Stimulated activated CD8-positive, alpha-beta memory T cell treated with anti-CD3 and anti-CD28 coated beads, Interleukin-4, amount 100 ng/mL, for 48 hours (primary cell): ENCODE measurements at regions not wholly inside any gene's neighbourhood (a gene's known extent, or its start where the extent isn't known, plus 50 kb on each side); places are given as distances from the start of the nearest gene placed in this dataset.

Source experiments
- DNase-seq: peaks from one replicate; pipeline ENCODE4 v3.0.0-alpha.2; 2020

GRCh38 chr5:96282020-96282419 is 151.0 kb downstream of the PCSK1 start:
- no peak for DNase-seq

DNA sequence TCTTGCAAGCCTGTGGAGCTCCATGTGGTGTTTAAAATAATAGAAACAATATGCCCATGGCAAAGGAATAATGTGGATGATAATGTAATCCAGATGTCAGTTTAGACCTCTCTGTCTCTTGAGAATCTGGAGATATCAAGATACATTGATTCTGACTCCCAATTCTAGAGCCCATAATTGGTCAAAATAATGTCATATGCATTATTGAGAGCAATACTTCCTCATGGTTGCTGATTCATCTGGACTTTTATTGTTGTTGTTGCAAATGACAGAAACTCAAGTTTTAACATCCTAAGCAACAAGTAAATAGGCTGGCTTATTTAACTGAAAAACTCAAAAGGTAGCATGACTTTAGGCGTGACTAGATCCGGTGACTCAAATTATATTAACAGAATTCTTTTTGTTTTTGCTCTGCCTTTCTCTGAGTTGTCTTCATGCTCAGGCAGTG is 152.1 kb downstream of the PCSK1 start:
- no peak for DNase-seq

DNA sequence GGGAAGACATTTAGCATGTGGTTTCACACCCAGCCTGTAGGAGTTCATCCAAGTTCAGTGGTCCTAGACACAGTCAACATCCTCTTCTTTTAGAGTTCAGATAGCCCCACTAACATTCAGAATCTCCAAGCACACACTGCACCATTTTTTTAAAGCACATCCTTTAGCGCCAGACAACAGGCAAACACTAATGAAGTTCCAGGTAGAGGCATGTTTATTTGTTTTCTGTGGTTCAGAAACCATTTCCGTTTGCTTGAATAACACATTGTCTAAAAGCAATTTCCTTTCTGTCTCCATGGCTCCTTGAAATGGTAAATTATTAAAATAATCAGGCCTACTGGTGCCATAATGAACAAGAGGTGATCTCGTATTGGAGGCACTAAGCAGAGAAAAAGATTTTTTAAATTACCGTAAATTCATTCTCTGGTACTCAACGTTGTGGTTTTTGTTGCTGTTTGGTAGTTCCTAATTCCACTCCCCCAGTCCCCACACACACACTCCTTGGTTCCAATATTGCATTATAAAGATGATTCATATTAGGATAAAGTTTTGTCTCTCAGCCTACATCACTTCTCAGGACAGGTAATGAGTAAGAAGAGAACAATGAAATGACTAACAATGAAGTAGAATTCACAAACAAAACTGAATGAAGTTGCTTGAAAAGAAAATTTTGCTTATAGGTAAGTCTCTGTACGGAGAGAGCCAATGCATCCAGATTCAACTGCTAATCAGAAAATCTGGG is 153.1 kb downstream of the PCSK1 start:
- no peak for DNase-seq

DNA sequence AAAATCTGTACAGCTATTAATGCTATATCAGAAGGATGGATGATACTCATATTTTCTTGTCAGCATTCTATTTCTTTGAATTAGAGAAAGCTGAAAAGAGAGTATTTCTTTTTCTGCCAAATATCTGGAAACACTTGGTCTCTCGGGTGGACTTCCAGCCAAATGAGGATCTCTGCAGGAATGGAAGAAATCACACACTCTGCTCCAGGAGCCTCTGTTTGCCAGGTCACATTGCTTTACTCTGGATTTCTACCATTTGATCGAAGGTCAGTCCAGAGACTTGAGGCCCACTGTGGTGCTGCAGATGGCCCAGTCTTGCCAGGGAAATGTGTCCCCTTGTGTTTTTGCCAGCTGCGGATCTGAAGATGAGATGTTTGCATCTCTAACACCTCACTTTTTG is 154.1 kb downstream of the PCSK1 start:
- no peak for DNase-seq

GRCh38 chr5:96275051-96275450 is 158.0 kb downstream of the PCSK1 start:
- DNase-seq = no peak

- DNase-seq = no peak
These were observed 167.6 kb downstream of the PCSK1 start for GRCh38 chr5:96265487-96265886.

- no peak for DNase-seq
These were observed 169.0 kb downstream of the PCSK1 start for GRCh38 chr5:96264047-96264446.

- no peak for DNase-seq
These were observed 170.9 kb downstream of the PCSK1 start for GRCh38 chr5:96262105-96262504.

- no peak for DNase-seq
These were observed 173.0 kb downstream of the PCSK1 start for GRCh38 chr5:96260009-96260408.

DNA sequence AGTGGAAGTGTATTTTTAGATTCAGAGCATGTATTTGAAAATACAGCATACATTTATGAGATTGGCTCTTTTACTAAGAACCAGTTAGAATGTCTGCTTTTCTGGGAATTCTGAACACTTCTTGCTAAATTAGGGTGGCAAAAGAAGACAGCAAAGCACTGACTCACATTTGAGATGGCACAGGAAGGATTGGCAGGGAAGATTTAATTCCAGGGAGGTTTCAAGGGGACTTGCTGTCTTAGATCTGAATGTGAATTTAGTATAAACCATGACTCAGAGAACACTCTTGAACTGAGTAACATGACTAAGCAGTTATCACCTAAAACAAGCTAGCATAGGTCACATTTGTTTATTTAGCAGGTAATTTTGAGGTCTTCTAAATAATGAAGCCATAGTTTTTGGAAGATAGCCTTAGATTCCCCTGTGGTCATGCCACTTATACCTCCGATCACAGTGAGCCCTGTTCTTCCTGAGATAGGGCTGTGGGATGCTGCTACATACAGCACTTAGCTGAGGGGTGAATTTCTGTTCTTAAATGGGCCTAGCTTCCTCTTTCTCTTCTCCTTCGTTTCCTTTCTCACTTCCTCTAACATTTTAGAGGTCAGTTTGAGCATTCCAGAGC is 173.8 kb downstream of the PCSK1 start:
- no peak for DNase-seq

DNA sequence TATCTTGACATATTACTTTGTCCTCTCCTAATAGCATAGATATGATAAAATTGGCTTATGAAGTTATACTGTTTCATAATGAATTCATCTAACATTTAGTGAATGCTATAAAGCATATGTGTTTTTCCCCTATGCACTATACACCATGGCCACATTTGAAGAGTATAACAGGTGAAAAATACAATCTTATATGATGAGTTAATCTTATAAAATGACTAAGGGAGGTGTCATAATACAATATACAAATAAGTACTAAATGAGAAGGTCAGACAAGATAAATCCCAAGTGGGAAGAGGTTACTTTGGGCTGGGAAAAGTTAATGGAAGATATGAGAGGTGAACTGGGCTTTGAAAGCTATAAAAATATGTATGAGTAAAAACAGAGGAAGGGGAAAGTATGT is 174.4 kb downstream of the PCSK1 start:
- DNase-seq = no peak

DNA sequence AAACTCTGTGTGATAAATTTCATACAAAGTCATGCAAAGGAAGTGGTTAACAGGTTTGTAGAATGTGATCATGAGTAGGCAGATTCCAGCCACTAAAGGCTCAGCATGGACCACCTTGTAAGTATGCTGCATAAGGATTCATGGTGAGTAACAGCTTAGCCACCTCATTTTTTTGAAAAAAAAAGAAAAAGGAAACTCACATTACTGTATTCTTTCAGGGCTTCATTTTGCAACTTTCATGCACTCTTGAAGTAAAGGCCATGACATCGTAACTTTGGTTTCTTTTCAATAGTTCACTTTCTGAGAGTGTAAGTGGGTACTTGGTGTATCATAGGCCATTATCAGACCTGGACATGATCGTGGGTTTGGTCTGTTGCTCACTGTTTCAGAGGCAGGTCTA is 175.1 kb downstream of the PCSK1 start:
- no peak for DNase-seq

DNA sequence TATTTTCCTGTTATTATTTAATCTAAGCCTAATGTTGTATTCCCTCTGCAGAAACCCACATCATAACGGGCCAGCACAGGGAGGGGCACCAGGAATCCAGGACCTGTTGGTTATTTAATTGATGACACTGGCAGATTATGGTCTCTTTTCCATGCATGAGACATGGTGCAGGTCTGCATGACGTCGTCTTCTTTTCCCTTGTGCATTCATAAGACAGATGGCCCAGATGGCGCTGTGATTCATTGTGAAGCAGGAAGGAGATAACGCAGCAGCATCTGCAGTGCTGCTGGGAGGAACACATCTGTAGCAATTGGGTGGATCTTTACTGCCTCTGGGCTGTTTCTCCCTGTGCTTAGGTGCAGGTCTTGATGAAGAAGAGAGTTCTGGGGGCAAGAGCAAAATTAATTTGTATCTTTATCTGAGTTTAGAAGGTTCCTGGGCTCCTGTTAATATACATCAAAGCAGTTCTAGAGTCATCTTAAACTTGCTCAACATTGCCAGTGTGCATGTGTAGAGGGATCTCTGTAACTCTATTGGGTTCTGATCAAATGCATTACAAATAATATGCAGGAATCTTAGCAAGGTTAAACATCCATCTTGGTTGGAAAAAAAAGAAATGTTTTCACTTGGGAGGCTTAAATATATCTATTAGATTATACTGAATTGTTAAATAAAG is 176.1 kb downstream of the PCSK1 start:
- DNase-seq = no peak

- DNase-seq = no peak
These were observed 177.9 kb downstream of the PCSK1 start for GRCh38 chr5:96254980-96255691.

GRCh38 chr5:96253140-96253539 is 179.9 kb downstream of the PCSK1 start:
- DNase-seq = no peak

GRCh38 chr5:96252596-96252995 is 180.5 kb downstream of the PCSK1 start:
- DNase-seq = no peak

- DNase-seq = no peak
These were observed 182.3 kb downstream of the PCSK1 start for GRCh38 chr5:96250782-96251181.

DNA sequence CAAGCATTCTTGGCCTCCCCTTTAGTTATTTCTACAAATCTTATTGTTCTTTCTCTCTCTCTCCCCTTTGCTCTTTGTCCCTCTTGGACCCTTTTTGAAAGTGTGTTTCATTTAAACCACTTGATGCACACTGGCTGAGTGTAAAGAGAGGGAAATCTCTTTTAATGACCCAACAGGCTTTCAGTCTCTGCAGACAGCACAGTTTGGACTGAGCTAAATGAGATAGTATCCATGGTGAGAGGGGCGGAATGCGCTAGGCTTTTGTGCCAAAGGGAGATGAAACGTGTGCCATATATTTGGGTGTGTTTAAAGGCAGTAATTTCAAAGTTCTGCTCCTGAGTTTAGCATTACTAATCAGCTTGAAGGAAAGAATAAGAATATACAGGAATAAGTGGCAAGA is 184.9 kb downstream of the PCSK1 start:
- no peak for DNase-seq

DNA sequence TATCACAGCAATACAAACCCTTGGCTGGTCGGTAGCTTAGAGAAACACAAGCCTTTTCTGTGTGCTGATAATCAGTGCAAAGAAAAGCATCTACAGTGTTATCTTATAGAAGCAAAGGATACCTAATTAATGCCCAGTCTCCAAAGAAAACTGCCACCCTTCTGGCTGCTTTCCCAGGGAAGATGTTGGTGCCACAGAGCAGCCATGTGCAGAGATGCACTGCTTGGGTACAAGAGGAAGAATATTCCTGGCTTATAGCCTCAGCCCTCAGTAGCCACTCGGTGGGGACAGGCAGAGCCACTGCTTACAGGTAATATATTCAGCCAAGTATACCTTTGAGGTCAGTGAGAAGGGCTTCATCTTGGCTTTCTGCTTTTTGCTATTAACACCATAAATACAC is 185.3 kb downstream of the PCSK1 start:
- no peak for DNase-seq

- no peak for DNase-seq
These were observed 185.8 kb downstream of the PCSK1 start for GRCh38 chr5:96247097-96247701.

DNA sequence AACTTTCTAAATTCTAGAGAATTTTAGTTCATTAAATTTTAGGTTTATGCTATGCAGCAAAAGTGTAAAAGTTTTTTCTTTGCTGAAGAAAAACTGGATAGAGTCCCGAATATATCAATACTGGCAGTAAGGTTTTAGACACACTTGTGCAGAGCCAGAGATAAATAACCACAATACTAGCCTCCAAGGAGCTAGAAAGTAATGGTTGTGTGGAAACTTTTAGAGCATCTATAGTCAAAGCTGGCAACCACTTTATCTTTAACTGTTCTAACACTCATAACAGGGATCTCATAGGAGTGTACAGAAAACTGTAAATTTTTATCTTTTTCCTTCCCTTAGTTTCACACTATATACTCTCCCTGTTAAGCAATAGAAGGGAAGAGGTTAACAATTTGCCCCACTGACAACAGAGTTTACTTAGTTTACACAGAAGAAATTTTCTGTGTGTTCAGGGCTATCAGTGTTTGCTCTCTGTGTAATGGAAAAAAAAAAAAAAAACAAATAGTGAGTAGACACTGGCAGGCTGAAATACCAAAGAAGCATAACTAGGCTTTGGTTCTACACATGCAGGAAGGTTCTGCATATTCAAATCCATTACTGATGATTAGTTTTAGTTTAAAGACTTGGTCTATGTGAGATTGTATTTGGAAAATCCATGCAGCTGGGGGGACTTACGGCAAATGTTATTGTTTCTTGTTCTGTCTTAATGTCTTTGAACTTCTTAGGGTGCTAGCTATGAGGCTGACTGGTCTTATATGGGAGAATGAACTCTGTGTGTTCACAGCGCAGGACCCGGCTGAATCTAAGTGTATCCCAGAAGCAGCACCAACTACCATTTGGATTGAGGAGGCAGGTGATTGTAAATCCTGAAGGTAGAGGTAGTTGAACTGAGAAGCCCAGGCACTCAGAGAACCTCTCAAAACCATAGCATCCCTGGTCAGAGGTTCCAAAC is 187.6 kb downstream of the PCSK1 start:
- DNase-seq = no peak

DNA sequence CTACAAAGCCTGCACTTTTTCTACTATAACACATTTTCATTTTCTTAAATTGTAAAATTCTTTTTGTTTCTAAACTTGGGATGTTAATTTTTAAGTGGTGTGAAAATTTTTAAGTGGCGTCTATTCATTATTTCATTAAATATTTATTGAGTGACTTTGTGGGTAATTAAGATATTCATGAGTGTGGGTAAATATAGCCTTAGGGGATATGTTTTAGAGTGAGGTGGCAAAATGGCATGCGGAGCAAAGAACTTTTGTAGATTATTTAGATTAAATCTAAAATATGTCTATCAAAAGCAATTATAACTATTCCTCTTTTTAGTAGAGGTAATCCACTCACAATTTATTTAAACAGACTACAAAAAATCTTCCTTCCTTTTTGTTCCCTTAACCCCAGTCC is 188.4 kb downstream of the PCSK1 start:
- DNase-seq = no peak
